RPMI8226 (cell line): ENCODE measurements at regions not wholly inside any gene's neighbourhood (a gene's known extent, or its start where the extent isn't known, plus 50 kb on each side); places are given as distances from the start of the nearest gene placed in this dataset.

ENCODE experiments used
- DNase-seq: peaks from one replicate; pipeline ENCODE4 v3.0.0-alpha.2; 2015

DNA sequence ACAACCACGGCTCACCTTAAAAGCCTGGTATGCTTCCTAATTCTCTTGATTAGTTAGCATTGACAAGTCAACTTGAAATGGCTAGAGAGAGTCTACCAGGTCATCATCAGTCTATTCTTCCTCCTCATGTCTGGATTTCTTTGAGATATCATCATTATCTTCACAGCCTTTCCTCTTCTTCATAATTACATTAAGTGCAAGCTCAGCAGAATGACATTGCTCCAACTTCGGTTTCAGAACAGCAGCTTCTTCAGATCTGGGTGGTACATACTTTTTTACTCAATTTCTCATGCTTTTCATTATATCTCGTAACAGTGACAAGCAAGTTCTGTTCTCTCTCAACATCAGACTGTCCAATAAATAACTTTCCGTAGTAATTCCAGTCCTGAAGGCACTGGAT is 337.5 kb upstream of the TENM3 start:
- DNase-seq, result no peak

GRCh38 chr4:181908168-181908567 is 335.0 kb upstream of the TENM3 start:
- DNase-seq, result no peak

- DNase-seq, result no peak
These were observed 333.8 kb upstream of the TENM3 start for GRCh38 chr4:181909368-181909767.

DNA sequence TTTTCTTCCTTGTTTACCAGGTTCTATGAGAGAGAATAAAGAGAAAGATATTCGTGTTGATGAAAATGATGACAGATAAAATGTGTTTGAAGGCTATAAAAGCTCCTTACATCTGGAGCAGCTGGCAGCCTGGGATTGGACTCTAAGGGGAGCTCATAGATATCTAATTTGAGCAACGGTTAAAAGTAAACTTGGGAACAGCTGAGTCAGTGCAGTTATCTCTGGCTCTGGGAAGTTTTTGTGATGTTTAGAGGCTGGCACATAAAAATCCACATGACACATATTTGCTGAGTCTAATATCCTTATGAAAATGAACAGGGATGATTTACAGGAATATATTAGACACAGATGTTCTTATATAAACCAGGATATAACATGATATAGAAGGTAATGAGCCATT is 331.8 kb upstream of the TENM3 start:
- DNase-seq, result no peak

GRCh38 chr4:181933471-181933870 is 309.7 kb upstream of the TENM3 start:
- no peak for DNase-seq

DNA sequence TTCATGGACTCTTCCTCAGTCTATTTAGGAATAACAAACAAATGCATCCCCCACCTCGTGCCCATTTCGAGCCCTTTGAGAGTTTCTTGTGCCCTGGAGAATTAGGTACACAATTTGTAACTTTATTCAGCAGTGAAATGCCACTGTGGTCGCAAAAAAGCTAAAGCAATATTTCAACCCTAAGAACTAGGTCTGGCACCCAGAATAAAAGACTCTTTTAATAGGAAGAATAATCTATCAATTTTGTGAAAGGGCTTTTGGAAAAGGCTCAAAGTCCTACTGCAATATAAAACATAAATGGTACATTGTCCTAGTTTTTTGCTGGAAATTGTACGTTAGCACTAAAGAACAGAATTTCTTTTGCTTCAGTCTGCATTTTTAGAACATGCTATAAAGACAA is 304.6 kb upstream of the TENM3 start:
- no peak for DNase-seq

DNA sequence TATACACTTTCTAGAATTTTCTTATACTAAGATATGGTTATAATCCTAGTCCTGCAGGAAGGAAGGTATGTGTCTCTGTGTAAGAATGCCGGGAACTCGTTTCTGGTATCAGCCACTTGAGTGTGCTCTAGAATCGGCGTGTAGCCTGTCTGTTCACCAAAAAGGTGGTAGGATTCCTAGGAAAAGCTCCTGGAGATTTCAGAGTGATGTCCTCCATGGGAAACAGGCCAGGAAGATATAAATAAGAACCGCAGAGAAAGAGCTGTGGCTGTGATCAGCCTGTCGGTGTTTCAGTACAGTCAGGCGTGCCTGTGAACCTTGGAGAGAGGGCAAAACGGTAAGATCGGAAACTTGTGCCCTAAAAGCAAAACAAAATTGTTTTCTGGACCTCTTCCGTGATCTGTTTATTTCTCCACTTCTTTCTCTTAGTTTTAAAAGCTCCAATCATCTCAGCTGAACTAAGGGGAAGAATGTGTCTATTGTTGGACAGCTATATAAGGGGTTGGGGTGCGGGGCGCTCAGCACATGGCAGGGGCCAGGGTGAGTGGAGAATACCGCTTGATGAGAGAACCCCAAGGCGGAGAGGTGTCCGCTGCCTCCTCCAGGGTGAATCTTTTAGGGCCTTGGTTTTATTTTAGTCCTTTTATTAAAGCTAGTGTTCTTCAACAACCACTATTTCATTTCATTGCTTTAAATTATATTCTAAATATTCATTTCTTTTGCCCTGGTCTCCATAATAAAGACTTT is 303.8 kb upstream of the TENM3 start:
- DNase-seq, result no peak

- DNase-seq, result no peak
These were observed 298.7 kb upstream of the TENM3 start for GRCh38 chr4:181944527-181944926.

GRCh38 chr4:181946902-181947301 is 296.3 kb upstream of the TENM3 start:
- DNase-seq, result no peak

DNA sequence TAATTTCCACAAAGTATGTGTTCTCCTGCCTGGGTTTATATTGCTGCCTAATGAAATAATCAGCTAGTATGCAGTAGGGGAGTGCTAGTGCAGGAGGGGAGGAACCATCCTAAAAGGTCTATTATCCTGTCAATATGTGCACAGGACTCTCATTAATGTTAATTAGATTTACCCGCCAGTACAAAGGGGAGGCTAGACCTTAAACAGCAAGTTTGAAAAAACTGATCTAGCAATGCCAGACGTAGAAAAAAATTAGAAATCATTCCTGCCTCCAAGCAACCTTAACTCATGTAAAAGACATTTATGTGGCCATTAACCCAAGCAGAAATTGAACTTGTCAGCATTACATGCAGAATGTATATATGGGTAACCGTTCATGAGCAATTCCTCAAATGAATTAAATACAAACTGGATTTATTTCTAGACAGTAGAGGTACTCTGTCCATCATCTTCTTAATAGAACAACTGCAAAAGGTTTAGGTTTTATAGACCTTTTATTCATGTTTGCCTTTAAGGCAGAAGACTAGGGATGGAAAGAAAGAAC is 294.3 kb upstream of the TENM3 start:
- DNase-seq, result no peak

- no peak for DNase-seq
These were observed 293.4 kb upstream of the TENM3 start for GRCh38 chr4:181949704-181950312.

DNA sequence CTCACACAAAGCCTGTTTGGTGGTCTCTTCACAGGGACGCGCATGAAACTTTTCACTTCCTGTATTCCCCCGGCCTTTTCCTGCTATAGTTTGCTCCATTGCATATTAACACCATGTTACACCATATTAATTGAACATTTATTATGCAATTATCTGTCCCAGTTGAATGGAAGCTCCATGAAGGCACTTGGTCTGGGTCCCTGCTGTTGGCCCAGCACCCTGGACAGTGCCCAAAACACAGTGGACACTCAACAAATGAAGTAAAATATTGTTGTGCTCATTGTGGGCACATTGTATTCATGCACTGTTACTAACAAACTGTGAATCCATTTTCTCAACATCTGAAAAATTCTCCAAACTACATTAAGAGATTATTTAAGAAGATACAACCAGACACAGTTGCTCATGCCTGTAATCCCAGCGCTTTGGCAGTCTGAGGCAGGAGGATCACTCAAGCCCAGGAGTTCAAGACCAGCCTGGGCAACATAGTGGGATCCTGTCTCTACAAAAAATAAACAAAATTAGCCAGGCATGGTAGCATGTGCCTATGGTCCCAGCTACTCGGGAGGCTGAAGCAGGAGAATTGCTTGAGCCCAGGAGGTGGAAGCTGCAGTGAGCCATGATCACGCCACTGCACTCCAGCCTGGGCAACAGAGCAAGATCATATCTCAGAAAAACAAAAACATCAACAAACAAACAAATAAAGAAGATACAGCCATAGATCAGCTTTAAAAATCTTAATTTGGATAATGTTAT is 292.7 kb upstream of the TENM3 start:
- DNase-seq, result no peak

- no peak for DNase-seq
These were observed 291.9 kb upstream of the TENM3 start for GRCh38 chr4:181951265-181951664.

DNA sequence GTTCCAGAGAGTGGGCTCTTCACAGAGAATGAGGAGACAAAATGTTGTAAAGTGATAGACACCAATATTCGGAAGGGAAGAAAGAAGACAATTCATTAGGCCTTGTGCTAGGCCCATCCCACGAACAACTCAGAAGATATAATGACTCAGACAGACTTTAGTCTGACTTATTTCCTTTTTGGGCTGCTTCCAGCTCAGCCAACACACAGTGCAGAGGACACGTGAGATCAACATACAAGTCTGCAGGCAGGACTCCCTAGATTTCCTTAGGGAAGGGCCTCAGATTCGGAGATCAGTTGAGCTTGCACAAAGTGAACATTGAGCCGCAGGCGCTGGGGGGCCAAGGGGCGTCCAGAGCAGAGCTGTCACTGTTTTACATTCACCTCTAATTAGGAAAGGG is 290.7 kb upstream of the TENM3 start:
- DNase-seq, result no peak

- DNase-seq, result no peak
These were observed 286.7 kb upstream of the TENM3 start for GRCh38 chr4:181956512-181956911.

DNA sequence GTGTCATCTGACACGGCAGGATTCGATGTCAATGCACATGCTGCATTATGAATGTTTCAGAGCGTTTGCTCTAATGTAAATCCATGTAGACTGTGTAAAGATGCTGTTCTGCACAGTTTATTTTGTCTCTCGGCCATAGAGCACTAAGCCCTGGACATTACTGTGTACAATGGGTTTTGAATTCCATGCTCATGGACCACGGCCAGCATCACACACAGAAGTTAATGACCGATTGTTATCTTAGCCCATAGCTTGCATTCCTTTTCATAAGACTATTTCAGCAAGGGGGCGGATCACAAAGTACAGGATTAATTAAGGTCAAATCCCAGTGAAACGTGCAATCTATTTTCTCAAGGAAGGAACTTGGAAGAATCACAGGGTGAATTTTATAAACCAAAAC is 286.1 kb upstream of the TENM3 start:
- no peak for DNase-seq

GRCh38 chr4:181958446-181958845 is 284.8 kb upstream of the TENM3 start:
- no peak for DNase-seq

- no peak for DNase-seq
These were observed 284.1 kb upstream of the TENM3 start for GRCh38 chr4:181959121-181959520.

- no peak for DNase-seq
These were observed 282.8 kb upstream of the TENM3 start for GRCh38 chr4:181960384-181960783.

DNA sequence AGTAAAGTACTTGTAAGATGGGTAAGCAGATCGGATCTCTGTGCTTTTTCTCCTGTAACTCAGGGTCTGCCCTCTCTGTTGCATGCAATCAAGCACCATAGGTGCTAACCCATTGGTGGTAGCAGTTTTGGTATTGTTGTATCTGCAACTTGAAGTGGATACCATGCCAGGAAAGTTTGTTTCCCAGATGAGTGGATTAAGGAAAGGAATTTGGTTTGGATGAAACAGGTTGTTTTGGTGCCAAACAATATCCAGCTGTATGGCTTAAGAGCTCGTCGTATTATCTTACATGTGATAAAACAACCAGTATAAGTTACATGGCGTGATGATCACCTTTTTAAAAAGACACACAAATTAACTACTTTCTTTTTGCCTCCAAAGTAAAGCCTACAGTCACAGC is 280.9 kb upstream of the TENM3 start:
- no peak for DNase-seq

- DNase-seq, result no peak
These were observed 278.5 kb upstream of the TENM3 start for GRCh38 chr4:181964731-181965130.

DNA sequence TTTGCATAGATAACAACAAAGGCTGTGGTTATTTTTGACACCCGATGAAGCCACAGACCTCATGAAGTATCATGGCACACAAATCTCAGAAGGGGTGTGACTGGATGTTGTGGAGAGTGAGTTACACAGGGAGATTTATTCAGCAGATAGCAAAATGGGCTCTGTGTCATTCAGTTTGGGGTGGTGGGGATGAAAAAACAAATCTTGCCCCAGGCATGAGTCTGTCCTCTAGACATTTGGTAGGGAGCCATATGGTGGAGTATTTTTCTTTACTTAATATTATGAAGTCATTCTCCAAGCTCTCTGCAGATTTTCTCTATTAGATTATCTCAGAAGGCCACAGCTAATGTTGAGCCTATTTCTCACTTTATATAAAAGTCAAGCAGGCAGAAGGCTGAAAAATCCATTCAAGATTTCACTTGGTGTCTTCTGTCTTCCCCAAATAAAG is 277.1 kb upstream of the TENM3 start:
- no peak for DNase-seq

DNA sequence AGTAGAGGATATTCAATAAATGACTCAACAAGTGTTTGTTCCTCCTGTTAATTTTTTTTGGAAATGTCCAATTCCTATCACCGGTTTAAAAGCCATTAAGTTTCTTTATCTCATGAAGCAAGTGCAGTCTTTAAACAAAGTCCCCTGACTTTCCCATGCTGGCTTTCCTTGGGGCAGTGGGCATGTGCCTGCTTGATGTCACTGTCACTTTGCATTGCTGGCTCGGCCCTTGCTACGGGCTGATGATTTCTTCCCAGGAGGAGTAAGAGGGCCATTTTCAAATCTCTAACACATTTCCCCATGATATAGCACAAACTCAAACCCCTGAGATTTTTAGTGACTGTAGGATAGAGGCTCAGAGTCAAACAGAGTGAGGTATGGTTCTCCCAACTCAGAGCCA is 275.8 kb upstream of the TENM3 start:
- DNase-seq, result no peak

GRCh38 chr4:181968371-181968770 is 274.8 kb upstream of the TENM3 start:
- DNase-seq, result no peak
